Inflammatory macrophage treated with lipopolysaccharide for 1 hour (primary cell): ENCODE measurements at regions not wholly inside any gene's neighbourhood (a gene's known extent, or its start where the extent isn't known, plus 50 kb on each side); places are given as distances from the start of the nearest gene placed in this dataset.

Experiments used
- DNase-seq, 2 donors: peaks; one replicate each; pipeline ENCODE4 v3.0.0-alpha.2; 2020 to 2022

GRCh38 chr2:183291436-183291835, 167.2 kb downstream of the NUP35 start:
- DNase-seq: no peak

DNA sequence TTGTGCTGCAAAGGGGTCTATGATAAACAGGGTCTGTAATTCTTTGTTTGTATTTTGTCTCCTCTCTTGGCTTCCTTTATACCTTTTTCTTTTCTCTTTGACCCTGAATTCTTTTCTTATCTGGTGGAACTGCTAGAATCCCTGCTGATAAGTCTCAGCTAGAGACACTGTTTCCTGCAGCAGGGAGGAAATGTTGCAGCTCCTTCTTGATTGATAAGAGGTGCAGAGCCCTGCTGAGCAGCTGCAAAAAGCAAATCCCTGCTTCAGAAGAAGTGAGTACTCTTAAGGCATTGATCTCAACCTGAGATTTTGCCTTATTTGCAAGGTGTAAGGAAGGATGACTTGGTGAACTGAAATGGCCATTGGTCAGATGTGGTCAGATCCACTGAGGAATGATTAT, 167.8 kb downstream of the NUP35 start:
- DNase-seq: no peak

GRCh38 chr2:183339311-183339710, 215.1 kb downstream of the NUP35 start:
- no peak for DNase-seq

- DNase-seq: no peak
Measured at GRCh38 chr2:183341057-183341456, 216.8 kb downstream of the NUP35 start.

DNA sequence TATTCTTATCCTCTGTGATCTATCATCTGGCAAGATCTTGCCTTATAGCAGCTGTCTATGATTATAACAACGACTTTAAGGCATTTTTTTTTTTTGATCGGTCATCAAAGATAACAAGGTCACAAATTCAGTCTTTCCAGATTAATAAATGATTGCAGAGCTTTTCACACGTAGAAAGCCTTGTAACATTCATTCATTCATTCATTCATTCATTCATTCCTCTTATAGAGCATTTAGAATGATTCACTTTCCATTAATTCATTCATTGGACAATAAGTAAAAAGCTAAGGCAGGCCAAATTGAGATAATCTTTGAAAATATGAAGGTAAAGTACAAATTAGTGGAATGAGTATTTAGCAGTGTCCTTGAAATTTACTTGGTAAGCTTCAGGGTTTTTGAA, 223.7 kb downstream of the NUP35 start:
- DNase-seq: no peak

GRCh38 chr2:183348492-183348891, 224.2 kb downstream of the NUP35 start:
- no peak for DNase-seq

- no peak for DNase-seq
Measured at GRCh38 chr2:183349091-183349490, 224.8 kb downstream of the NUP35 start.

DNA sequence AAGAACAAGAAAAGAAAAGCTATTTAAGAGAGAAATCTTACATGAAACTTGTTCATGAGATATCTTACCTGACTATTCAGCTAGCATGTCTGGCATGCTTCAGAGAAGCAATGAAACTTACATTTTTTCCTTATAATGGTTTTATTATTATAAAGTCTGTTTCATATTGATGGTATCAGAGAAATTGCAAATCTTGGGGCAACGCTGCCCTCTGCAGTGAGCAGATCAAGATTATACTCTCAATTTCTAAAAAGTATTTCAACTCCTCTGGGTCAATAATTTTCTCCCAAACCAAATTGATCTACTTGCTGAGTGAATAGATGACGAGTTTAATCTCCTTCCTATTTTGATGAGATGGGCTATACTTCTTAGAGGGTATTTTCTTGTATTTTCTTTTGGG, 235.6 kb downstream of the NUP35 start:
- no peak for DNase-seq

GRCh38 chr2:183371545-183371944, 247.3 kb downstream of the NUP35 start:
- no peak for DNase-seq

- no peak for DNase-seq
Measured at GRCh38 chr2:183375821-183376220, 251.6 kb downstream of the NUP35 start.

DNA sequence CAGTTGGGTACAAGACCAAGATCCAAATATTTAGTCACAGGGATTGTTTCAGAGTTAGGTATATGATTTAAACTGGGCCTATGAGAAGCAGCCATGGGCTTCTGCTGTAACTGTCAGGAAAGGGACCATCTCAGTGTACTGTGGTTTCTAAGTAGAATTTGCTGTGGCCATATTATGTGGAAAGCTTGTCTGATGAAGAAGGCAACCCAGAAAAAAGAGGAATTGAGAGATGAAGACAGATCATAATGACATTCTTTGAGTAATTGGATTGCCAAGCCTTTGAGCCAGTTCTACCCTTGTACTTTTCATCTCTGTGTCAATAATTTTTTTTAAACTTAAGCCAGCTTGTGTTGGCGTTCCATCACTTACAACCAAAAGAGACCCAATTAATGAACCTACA, 259.6 kb downstream of the NUP35 start:
- DNase-seq: no peak

DNA sequence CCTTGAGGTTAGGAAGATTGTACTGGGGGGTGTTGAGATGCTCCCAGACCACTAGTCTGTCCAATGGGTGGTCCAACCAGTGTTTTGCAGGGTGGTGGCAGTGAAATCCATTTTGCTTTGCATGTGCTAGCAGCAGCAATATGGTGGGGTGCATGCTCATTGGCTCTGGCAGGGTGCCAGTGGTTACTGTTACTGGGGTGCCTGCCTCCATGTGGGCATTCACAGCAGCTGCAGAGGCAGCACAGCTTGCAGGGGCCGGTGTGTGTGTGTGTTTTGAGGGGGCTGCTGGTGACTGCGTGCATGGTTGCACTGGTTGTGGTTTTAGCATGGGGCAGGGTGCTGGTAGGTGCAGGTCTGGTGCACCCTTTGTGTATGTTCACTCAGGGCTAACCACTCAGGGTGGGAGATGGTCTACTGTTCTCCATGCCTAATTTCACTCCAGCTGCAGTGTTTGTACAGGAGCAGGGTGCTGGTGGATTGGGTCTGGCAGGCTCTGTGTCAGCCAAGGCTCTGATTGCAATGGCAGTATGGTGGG, 265.4 kb downstream of the NUP35 start:
- DNase-seq: no peak

DNA sequence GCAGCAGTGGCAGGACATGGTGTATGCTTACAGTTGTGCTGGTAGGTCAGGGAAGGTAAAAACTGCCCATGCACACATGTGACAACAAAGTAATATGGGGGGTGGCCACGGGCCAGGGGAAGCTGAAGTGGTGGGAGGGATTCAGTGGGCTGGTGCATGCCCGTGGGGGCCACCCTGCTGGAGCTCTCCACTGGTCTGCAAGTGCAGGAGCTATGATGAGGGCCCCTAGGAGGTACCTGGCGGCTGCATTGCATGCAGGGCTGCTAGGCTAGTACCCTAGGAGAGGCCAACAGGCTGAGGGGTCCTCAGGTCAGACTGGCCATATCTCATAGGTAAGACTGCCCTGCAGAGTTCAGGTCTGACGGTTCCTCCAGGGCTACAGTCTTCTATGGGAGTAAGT, 265.9 kb downstream of the NUP35 start:
- DNase-seq: no peak

GRCh38 chr2:183404392-183404791, 280.1 kb downstream of the NUP35 start:
- no peak for DNase-seq

- DNase-seq: no peak
Measured at GRCh38 chr2:183408562-183408961, 284.3 kb downstream of the NUP35 start.

GRCh38 chr2:183409662-183410061, 285.4 kb downstream of the NUP35 start:
- DNase-seq: no peak

- DNase-seq: no peak
Measured at GRCh38 chr2:183416753-183417152, 292.5 kb downstream of the NUP35 start.

- no peak for DNase-seq
Measured at GRCh38 chr2:183426825-183427224, 302.6 kb downstream of the NUP35 start.

DNA sequence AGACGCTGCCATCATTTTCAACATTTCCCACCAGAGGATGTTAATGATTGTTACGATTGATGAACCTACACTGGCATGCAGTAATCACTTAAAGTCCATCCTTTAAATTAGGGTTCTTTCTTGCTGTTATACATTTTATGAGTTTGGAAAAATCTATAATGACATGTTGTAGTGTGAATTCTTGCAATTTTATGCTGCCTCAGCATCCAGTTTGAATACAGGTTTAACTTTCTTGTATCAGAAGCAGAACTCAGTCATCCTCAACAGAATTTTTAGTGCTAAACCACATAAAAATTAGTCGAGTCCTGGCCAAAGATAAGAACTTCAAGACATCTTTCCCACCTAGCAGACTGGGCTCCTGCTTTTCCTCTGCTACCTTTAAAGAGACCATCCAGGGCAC, 303.3 kb downstream of the NUP35 start:
- no peak for DNase-seq

DNA sequence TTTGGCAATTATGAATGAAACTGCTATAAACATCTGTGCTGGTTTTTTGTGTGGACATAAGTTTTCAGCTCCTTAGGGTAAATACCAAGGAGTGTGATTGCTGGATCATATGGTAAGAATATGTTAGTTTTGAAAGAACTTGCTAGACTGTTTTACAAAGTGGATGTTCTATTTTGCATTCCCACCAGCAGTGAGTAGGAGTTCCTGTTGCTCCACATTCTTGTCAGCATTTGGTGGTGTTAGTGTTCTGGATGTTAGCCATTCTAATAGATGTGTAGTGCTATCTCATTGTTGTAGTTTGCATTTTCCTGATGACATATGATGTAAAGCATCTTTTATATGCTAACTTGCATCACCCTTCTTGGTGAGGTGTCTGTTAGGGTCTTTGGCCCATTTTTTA, 304.6 kb downstream of the NUP35 start:
- no peak for DNase-seq

DNA sequence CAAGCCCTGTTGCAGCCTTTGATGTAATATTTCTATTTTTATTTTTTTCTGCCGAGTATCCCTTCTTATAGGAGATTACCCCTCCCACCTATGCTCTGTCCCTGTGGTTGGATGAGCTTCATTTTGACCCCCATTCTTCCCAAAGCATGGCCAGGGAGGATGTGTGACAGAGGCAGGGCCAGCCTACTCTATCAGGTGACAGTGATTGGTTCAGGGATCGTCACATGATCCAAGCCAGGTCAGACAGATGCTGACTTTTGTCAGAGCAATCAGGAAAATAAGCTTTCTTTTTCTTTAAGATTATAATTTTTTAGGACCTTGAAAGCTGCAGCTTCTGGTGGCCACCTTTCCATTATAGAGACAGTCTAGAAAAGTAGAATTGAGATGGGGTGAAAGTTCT, 314.3 kb downstream of the NUP35 start:
- DNase-seq: no peak

DNA sequence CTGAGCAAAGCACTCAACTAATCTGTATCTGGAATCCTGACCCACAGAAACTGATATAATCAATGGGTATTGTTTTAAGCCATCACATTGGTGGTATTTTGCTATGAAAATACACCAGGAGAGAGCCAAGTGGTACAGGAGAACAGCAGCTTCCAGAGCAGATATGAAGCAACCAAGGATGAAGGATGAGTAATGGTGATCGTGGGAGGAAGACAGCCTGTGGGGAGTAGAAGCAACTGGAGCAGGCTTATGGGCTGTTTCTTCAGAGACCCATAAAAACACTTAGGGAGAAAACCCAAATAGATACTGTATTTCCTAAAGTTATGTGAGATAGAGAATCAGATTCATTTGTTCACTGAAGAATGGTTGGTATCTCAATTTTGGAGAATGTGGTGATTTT, 330.8 kb downstream of the NUP35 start:
- DNase-seq: no peak

GRCh38 chr2:183456177-183456576, 331.9 kb downstream of the NUP35 start:
- no peak for DNase-seq

DNA sequence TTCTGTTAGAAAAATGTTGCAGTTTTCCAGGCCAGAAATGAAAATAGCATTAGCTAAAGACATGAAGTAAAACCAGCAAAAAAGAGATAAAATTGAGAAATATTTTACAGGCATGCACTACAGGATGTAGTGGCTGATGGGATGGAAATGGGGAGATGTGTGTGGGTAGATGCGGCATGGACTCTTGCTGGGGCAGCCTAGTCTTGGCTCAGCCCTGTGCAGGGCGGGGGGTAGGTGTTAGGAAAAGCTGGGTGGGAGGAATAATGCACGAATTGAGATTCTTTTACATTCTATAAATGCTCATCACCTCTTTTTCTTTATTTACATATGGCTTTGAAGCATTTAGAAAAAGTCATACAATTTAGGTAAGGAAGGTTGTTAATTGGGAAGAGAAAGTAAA, 334.2 kb downstream of the NUP35 start:
- DNase-seq: no peak

GRCh38 chr2:183459466-183459865, 335.2 kb downstream of the NUP35 start:
- no peak for DNase-seq

DNA sequence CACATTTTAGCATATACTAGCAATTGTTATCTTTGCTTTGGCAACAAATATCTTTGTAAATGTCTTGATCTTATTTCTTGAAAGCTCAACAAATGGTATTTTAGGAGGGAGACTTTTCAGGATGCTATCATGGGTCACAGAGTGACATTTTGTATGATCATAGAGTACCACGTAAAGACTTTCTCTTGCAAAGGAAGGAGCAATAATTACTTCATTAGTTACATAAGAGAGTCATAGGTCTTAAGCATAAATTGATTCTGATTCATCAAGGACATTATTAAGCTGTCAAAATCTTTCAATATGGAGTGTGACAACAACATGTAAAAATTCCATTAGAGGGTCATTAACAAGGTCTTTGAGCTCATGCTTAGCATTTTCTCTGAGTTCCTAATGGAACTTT, 339.6 kb downstream of the NUP35 start:
- DNase-seq: no peak
